Tibial artery (tissue), 4 donors: ENCODE measurements at regions not wholly inside any gene's neighbourhood (a gene's known extent, or its start where the extent isn't known, plus 50 kb on each side); places are given as distances from the start of the nearest gene placed in this dataset.

Experiments
- DNase-seq, 2 donors: peaks; one replicate each; pipeline ENCODE4 v3.0.0-alpha.2; 2019
- H3K27ac ChIP-seq, 2 donors: fragments of 200-600 bp; sonication (generic) in 1 of 2; 1 replicate in 1 of 2; 2 replicates in 1 of 2; pipeline ENCODE4 v1.5.1; 2018 to 2019; ENCODE audit warnings: mild to moderate bottlenecking in 1 of 2
- H3K27me3 ChIP-seq, 2 donors: fragments of 200-600 bp; sonication (generic) in 1 of 2; one replicate each; pipeline versions ENCODE4 v1.5.1 to v1.6.0; 2016 to 2019
- H3K36me3 ChIP-seq, 3 donors: fragments of 200-600 bp; sonication (generic) in 2 of 3; one replicate each; pipeline ENCODE4 v1.5.1; 2016 to 2019; ENCODE audit warnings: mild to moderate bottlenecking in 2 of 3
- H3K4me1 ChIP-seq, 4 donors: fragments of 200-600 bp; sonication (generic) in 2 of 4; 1 replicate in 3 of 4; 2 replicates in 1 of 4; pipeline ENCODE4 v1.5.1; 2016 to 2019
- H3K4me3 ChIP-seq, 2 donors: fragments of 200-600 bp; sonication (generic) in 1 of 2; 1 replicate in 1 of 2; 2 replicates in 1 of 2; pipeline ENCODE4 v1.5.1; 2018 to 2019; ENCODE audit warnings: mild to moderate bottlenecking in 2 of 2
- H3K9me3 ChIP-seq, 3 donors: fragments of 200-600 bp; sonication (generic) in 1 of 3; one replicate each; pipeline ENCODE4 v1.5.1; 2016 to 2019
- CTCF ChIP-seq, 2 experiments: fragments of 200-600 bp in 1 of 2; fragments of 450-650 bp in 1 of 2; IDR thresholded peaks; one replicate each; pipeline ENCODE4 v1.5.1; 2017 to 2019; ENCODE audit warnings: antibody characterized with exemption in 2 of 2, mild to moderate bottlenecking in 1 of 2, moderate library complexity in 1 of 2
- intact Hi-C: fragments of 100-400 bp; cut with DNase I; formaldehyde crosslinking; loops from one replicate; pipeline ENCODE4 v1.15.0; 2023; ENCODE audit warnings: low total_unique reads

GRCh38 chr9:82260691-82261090 is 272.1 kb downstream of the SPATA31D1 start:
- DNase-seq = no peak
- H3K27ac ChIP-seq = no peak overlapping the region
- H3K4me1 ChIP-seq = no peaks in the 10 kb centered on the region
- intact Hi-C loops = no loop called here
- no peak for TF ChIP-seq CTCF (IDR thresholded peaks at IDR 0.05)
- H3K4me3 ChIP-seq = no peak overlapping the region
- H3K9me3 ChIP-seq = no peaks in the 10 kb centered on the region
- no peaks in the 10 kb centered on the region for H3K27me3 ChIP-seq
- no peaks in the 10 kb centered on the region for H3K36me3 ChIP-seq

DNA sequence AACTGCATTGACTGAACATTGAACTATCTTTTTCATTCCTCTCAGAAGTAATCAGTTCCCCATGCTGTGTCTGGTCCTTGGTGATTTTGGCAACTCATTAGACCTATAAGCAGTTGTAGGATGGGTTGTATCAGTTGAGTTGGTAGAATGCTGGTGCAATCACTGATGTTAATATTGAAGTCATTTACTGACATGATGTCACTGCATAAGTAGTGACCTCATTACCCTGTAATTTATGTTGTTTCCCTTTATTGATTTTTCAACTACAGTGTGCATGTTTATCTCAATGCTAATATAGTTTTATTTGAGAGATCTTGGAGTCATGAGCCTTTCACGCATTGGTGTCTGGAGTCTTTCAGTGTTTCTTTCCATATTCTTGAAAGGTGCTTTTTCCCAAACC is 275.0 kb downstream of the SPATA31D1 start:
- no peaks in the 10 kb centered on the region for H3K4me1 ChIP-seq
- H3K36me3 ChIP-seq = no peaks in the 10 kb centered on the region
- no peak overlapping the region for H3K4me3 ChIP-seq
- H3K9me3 ChIP-seq = no peaks in the 10 kb centered on the region
- DNase-seq = no peak
- intact Hi-C loops = no loop called here
- TF ChIP-seq CTCF (IDR thresholded peaks at IDR 0.05) = no peak
- no peaks in the 10 kb centered on the region for H3K27me3 ChIP-seq
- no peak overlapping the region for H3K27ac ChIP-seq

GRCh38 chr9:82271106-82271561 is 282.6 kb downstream of the SPATA31D1 start:
- H3K4me1 ChIP-seq = no peaks in the 10 kb centered on the region

GRCh38 chr9:82273121-82273520 is 284.5 kb downstream of the SPATA31D1 start:
- intact Hi-C loops = no loop called here
- H3K9me3 ChIP-seq = no peaks in the 10 kb centered on the region
- TF ChIP-seq CTCF (IDR thresholded peaks at IDR 0.05) = no peak

More at GRCh38 chr9:82271106-82271561, 282.6 kb downstream of the SPATA31D1 start:
- no peak for TF ChIP-seq CTCF (IDR thresholded peaks at IDR 0.05)
- Histone ChIP-seq H3K9me3 (no peaks in the 10 kb centered on the region), H3K36me3 (no peaks in the 10 kb centered on the region), H3K27me3 (no peaks in the 10 kb centered on the region), H3K27ac (no peak overlapping the region), H3K4me3 (no peak overlapping the region)
- intact Hi-C loops = no loop called here
- no peak for DNase-seq

GRCh38 chr9:82275258-82275927 is 286.8 kb downstream of the SPATA31D1 start:
- Histone ChIP-seq H3K4me3 (no peak overlapping the region), H3K27me3 (no peaks in the 10 kb centered on the region), H3K4me1 (no peaks in the 10 kb centered on the region), H3K9me3 (no peaks in the 10 kb centered on the region), H3K36me3 (no peaks in the 10 kb centered on the region), H3K27ac (no peak overlapping the region)
- TF ChIP-seq CTCF (IDR thresholded peaks at IDR 0.05) = no peak
- no peak for DNase-seq
- intact Hi-C loops = no loop called here

More at GRCh38 chr9:82273121-82273520, 284.5 kb downstream of the SPATA31D1 start:
- Histone ChIP-seq H3K4me3 (no peak overlapping the region), H3K27me3 (no peaks in the 10 kb centered on the region), H3K27ac (no peak overlapping the region), H3K36me3 (no peaks in the 10 kb centered on the region), H3K4me1 (no peaks in the 10 kb centered on the region)
- no peak for DNase-seq
